ENCODE measurements at regions not wholly inside any gene's neighbourhood (a gene's known extent, or its start where the extent isn't known, plus 50 kb on each side); places are given as distances from the start of the nearest gene placed in this dataset.

- DNase-seq: no peak
Observed at GRCh38 chr11:43012606-43013005, 299.2 kb upstream of the API5 start.

- no peak for DNase-seq
Observed at GRCh38 chr11:43021466-43021865, 290.3 kb upstream of the API5 start.

GRCh38 chr11:43034341-43034740, 277.5 kb upstream of the API5 start:
- no peak for DNase-seq

- no peak for DNase-seq
Observed at GRCh38 chr11:43035086-43035485, 276.7 kb upstream of the API5 start.

GRCh38 chr11:43053638-43054412, 258.0 kb upstream of the API5 start:
- DNase-seq: no peak

GRCh38 chr11:43067681-43068080, 244.1 kb upstream of the API5 start:
- DNase-seq: no peak

GRCh38 chr11:43071338-43071737, 240.5 kb upstream of the API5 start:
- no peak for DNase-seq

- no peak for DNase-seq
Observed at GRCh38 chr11:43072096-43072495, 239.7 kb upstream of the API5 start.

- DNase-seq: no peak
Observed at GRCh38 chr11:43072911-43073310, 238.9 kb upstream of the API5 start.

GRCh38 chr11:43074810-43075209, 237.0 kb upstream of the API5 start:
- DNase-seq: no peak

- no peak for DNase-seq
Observed at GRCh38 chr11:43101113-43101512, 210.7 kb upstream of the API5 start.

- no peak for DNase-seq
Observed at GRCh38 chr11:43116071-43116470, 195.7 kb upstream of the API5 start.

- DNase-seq: no peak
Observed at GRCh38 chr11:43119275-43119970, 192.4 kb upstream of the API5 start.

- no peak for DNase-seq
Observed at GRCh38 chr11:43122546-43122945, 189.2 kb upstream of the API5 start.

GRCh38 chr11:43123443-43123842, 188.4 kb upstream of the API5 start:
- DNase-seq: no peak

GRCh38 chr11:43124272-43124935, 187.4 kb upstream of the API5 start:
- DNase-seq: no peak

GRCh38 chr11:43129329-43129728, 182.5 kb upstream of the API5 start:
- DNase-seq: no peak

GRCh38 chr11:43130616-43131015, 181.2 kb upstream of the API5 start:
- DNase-seq: peak in 1 of 2 experiments; percentile 3

- no peak for DNase-seq
Observed at GRCh38 chr11:43135966-43136534, 175.7 kb upstream of the API5 start.

- no peak for DNase-seq
Observed at GRCh38 chr11:43138621-43139140, 173.1 kb upstream of the API5 start.

- DNase-seq: no peak
Observed at GRCh38 chr11:43145653-43146052, 166.1 kb upstream of the API5 start.

- DNase-seq: no peak
Observed at GRCh38 chr11:43150697-43151096, 161.1 kb upstream of the API5 start.

GRCh38 chr11:43164831-43165230, 147.0 kb upstream of the API5 start:
- DNase-seq: no peak
